H9 (cell line): ENCODE measurements at regions not wholly inside any gene's neighbourhood (a gene's known extent, or its start where the extent isn't known, plus 50 kb on each side); places are given as distances from the start of the nearest gene placed in this dataset.

Experiments used
- DNase-seq: peaks from one replicate; pipeline ENCODE4 v3.0.0-alpha.2; 2017
- H2AFZ ChIP-seq: one replicate; pipeline ENCODE4 v1.6.1; 2013; ENCODE audit warnings: mild to moderate bottlenecking, low read length, control low read depth, moderate library complexity
- H2AK5ac ChIP-seq: 2 replicates; pipeline ENCODE4 v1.6.1; 2013; ENCODE audit warnings: low read length, control low read depth, mixed read lengths; ENCODE audit not compliant: insufficient read length
- H2BK120ac ChIP-seq: one replicate; pipeline ENCODE4 v1.6.1; 2013; ENCODE audit warnings: low read depth, mild to moderate bottlenecking, low read length, control low read depth, inconsistent platforms; ENCODE audit not compliant: poor library complexity, severe bottlenecking
- H2BK12ac ChIP-seq: 2 replicates; pipeline ENCODE4 v1.6.1; 2013; ENCODE audit warnings: low read length, control low read depth, mixed read lengths, low read depth; ENCODE audit not compliant: insufficient read length
- H2BK15ac ChIP-seq: 2 replicates; pipeline ENCODE4 v1.6.1; 2013; ENCODE audit warnings: low read depth, low read length, control low read depth
- H2BK20ac ChIP-seq: one replicate; pipeline ENCODE4 v1.6.1; 2013; ENCODE audit warnings: low read depth, mild to moderate bottlenecking, low read length, control low read depth, inconsistent platforms; ENCODE audit not compliant: poor library complexity, severe bottlenecking
- H2BK5ac ChIP-seq: 2 replicates; pipeline ENCODE4 v1.6.1; 2013; ENCODE audit warnings: low read length, control low read depth, mixed read lengths; ENCODE audit not compliant: insufficient read length
- H3K14ac ChIP-seq: 2 replicates; pipeline ENCODE4 v1.6.1; 2013; ENCODE audit warnings: low read length, control low read depth; ENCODE audit not compliant: insufficient read depth
- H3K18ac ChIP-seq: 2 replicates; pipeline ENCODE4 v1.6.1; 2013; ENCODE audit warnings: low read depth, mild to moderate bottlenecking, mixed read lengths, low read length, control low read depth; ENCODE audit not compliant: insufficient read length
- H3K23ac ChIP-seq: 2 replicates; pipeline ENCODE4 v1.6.1; 2013; ENCODE audit warnings: low read length, control low read depth, mixed read lengths, low read depth; ENCODE audit not compliant: insufficient read length
- H3K23me2 ChIP-seq: 2 replicates; pipeline ENCODE4 v1.6.1; 2013; ENCODE audit warnings: low read depth, mild to moderate bottlenecking, mixed read lengths, low read length, control low read depth; ENCODE audit not compliant: insufficient read length, poor library complexity, severe bottlenecking
- H3K27ac ChIP-seq: 2 replicates; pipeline ENCODE4 v1.5.1; 2013; ENCODE audit warnings: low read length, control low read depth, mixed read lengths, low read depth; ENCODE audit not compliant: insufficient read length
- H3K27me3 ChIP-seq: 2 replicates; pipeline ENCODE4 v1.6.1; 2013; ENCODE audit warnings: low read length, control low read depth, inconsistent platforms; ENCODE audit not compliant: insufficient read depth
- H3K4ac ChIP-seq: 2 replicates; pipeline ENCODE4 v1.6.1; 2013; ENCODE audit warnings: low read depth, mild to moderate bottlenecking, control low read depth, inconsistent platforms, low read length, moderate library complexity
- H3K4me1 ChIP-seq: 2 replicates; pipeline ENCODE4 v1.6.1; 2013; ENCODE audit warnings: low read length, control low read depth, inconsistent platforms; ENCODE audit not compliant: insufficient read depth
- H3K4me2 ChIP-seq: 2 replicates; pipeline ENCODE4 v1.6.1; 2013; ENCODE audit warnings: low read length, control low read depth, mixed read lengths; ENCODE audit not compliant: insufficient read length, insufficient read depth
- H3K56ac ChIP-seq: 2 replicates; pipeline ENCODE4 v1.6.1; 2013; ENCODE audit warnings: low read depth, mild to moderate bottlenecking, mixed read lengths, low read length, control low read depth; ENCODE audit not compliant: insufficient read length
- H3K79me1 ChIP-seq: 2 replicates; pipeline ENCODE4 v1.6.1; 2013; ENCODE audit warnings: low read depth, mild to moderate bottlenecking, moderate library complexity, low read length, control low read depth, inconsistent platforms; ENCODE audit not compliant: insufficient read depth, poor library complexity, severe bottlenecking
- H3K79me2 ChIP-seq: 2 replicates; pipeline ENCODE4 v1.6.1; 2013; ENCODE audit warnings: low read length, control low read depth, inconsistent platforms; ENCODE audit not compliant: insufficient read depth
- H3K9ac ChIP-seq: 2 replicates; pipeline ENCODE4 v1.6.1; 2013; ENCODE audit warnings: low read length, control low read depth, mixed read lengths; ENCODE audit not compliant: insufficient read length; ENCODE audit errors: extremely low read depth
- H3K9me3 ChIP-seq: one replicate; pipeline ENCODE4 v1.6.1; 2013; ENCODE audit warnings: low read depth, low read length, inconsistent platforms; ENCODE audit not compliant: control insufficient read depth
- H3T11ph ChIP-seq: one replicate; pipeline ENCODE4 v1.6.1; 2013; ENCODE audit warnings: mild to moderate bottlenecking, low read length, control low read depth, inconsistent platforms
- H4K20me1 ChIP-seq: one replicate; pipeline ENCODE4 v1.6.1; 2013; ENCODE audit not compliant: control insufficient read depth, insufficient read length, insufficient read depth
- H4K5ac ChIP-seq: 2 replicates; pipeline ENCODE4 v1.6.1; 2013; ENCODE audit warnings: low read depth, mild to moderate bottlenecking, mixed read lengths, low read length, control low read depth; ENCODE audit not compliant: insufficient read length
- H4K8ac ChIP-seq: replicated peaks from 2 replicates; pipeline ENCODE4 v1.6.1; 2013; ENCODE audit warnings: low read length, control low read depth, mixed read lengths, low read depth; ENCODE audit not compliant: insufficient read length
- H4K91ac ChIP-seq: 2 replicates; pipeline ENCODE4 v1.6.1; 2013; ENCODE audit warnings: low read depth, mild to moderate bottlenecking, moderate library complexity, mixed read lengths, low read length, control low read depth; ENCODE audit not compliant: insufficient read length
- H3K27ac Mint-ChIP-seq, 3 experiments: 2 replicates in 2 of 3; 3 replicates in 1 of 3; pipeline ENCODE4 v1.8.0; 2020 to 2021; ENCODE audit warnings: mixed read lengths in 3 of 3, mild to moderate bottlenecking in 1 of 3, moderate library complexity in 1 of 3
- H3K27me3 Mint-ChIP-seq: 2 replicates; pipeline ENCODE4 v1.8.0; 2021; ENCODE audit warnings: low read depth, mild to moderate bottlenecking, moderate library complexity, mixed read lengths
- H3K36me3 Mint-ChIP-seq, 3 experiments: 2 replicates in 2 of 3; 3 replicates in 1 of 3; pipeline ENCODE4 v1.8.0; 2020 to 2021; ENCODE audit warnings: low read depth in 3 of 3, mixed read lengths in 3 of 3; ENCODE audit not compliant: insufficient read depth in 1 of 3
- H3K4me1 Mint-ChIP-seq, 2 experiments: 2 replicates each; pipeline ENCODE4 v1.8.0; 2020; ENCODE audit warnings: mixed read lengths in 2 of 2
- H3K4me3 Mint-ChIP-seq, 2 experiments: 2 replicates in 1 of 2; 3 replicates in 1 of 2; pipeline ENCODE4 v1.8.0; 2020 to 2021; ENCODE audit warnings: mild to moderate bottlenecking in 2 of 2, mixed read lengths in 2 of 2, moderate library complexity in 1 of 2
- H3K9me3 Mint-ChIP-seq, 2 experiments: 2 replicates in 1 of 2; 3 replicates in 1 of 2; pipeline ENCODE4 v1.8.0; 2020; ENCODE audit warnings: mild to moderate bottlenecking in 2 of 2, mixed read lengths in 2 of 2, moderate library complexity in 1 of 2
- CTCF ChIP-seq: fragments of 200-600 bp; sonication (generic); conservative IDR thresholded peaks from 3 replicates; pipeline ENCODE4 v1.8.0; 2021; ENCODE audit warnings: antibody characterized with exemption, mild to moderate bottlenecking
- WGBS: extraction: QIAGEN DNeasy Blood & Tissue Kit; methylation state at CpG from one replicate; pipeline ENCODE4 v1.1.7; 2013; ENCODE audit warnings: missing lambda C conversion rate, low lambda C conversion rate, mixed read lengths; ENCODE audit not compliant: insufficient read length; ENCODE audit errors: extremely low coverage; 5-methylcytosine and 5-hydroxymethylcytosine counted together

GRCh38 chr3:146813496-146813895, 208.3 kb upstream of the PLSCR5 start:
- Histone ChIP-seq H2BK12ac (no peak overlapping the region), H3K18ac (no peak overlapping the region), H2AFZ (no peak overlapping the region), H3T11ph (no peak overlapping the region), H3K23me2 (no peaks in the 10 kb centered on the region), H3K4me2 (no peak overlapping the region), H2BK120ac (no peak overlapping the region), H4K5ac (no peak overlapping the region), H4K20me1 (no peaks in the 10 kb centered on the region), H3K9me3 (no peaks in the 10 kb centered on the region), H2BK20ac (no peak overlapping the region), H2AK5ac (no peak overlapping the region), H3K27me3 (no peaks in the 10 kb centered on the region), H3K27ac (no peak overlapping the region), H3K4me1 (no peaks in the 10 kb centered on the region), H3K23ac (no peak overlapping the region), H2BK15ac (no peak overlapping the region), H3K9ac (no peak overlapping the region), H4K91ac (no peak overlapping the region), H3K14ac (no peak overlapping the region), H3K56ac (no peak overlapping the region), H3K79me1 (no peaks in the 10 kb centered on the region), H4K8ac (no peak overlapping the region), H3K79me2 (no peaks in the 10 kb centered on the region), H2BK5ac (no peak overlapping the region), H3K4ac (no peak overlapping the region)
- no peak for TF ChIP-seq CTCF
- Mint-ChIP-seq H3K36me3 (no peaks in the 10 kb centered on the region; a peak in 1 of 7 replicates), H3K4me3 (no peak overlapping the region), H3K27ac (no peak overlapping the region), H3K4me1 (peaks cover 2 to 3% of the 10 kb centered on the region in 2 experiments; a peak in 3 of 4 replicates), H3K27me3 (no peaks in the 10 kb centered on the region), H3K9me3 (no peaks in the 10 kb centered on the region)
- no peak for DNase-seq
- WGBS, result no CpG with 5 or more reads among the region's 1 CpG
